Esophagus squamous epithelium (tissue), 4 donors: ENCODE measurements at regions not wholly inside any gene's neighbourhood (a gene's known extent, or its start where the extent isn't known, plus 50 kb on each side); places are given as distances from the start of the nearest gene placed in this dataset.

Source experiments
- CTCF ChIP-seq, 6 experiments: fragments of 450-650 bp in 4 of 6; fragments of 200-600 bp in 2 of 6; sonication (generic) in 2 of 6; IDR thresholded peaks; one replicate each; pipeline ENCODE4 v1.5.1; 2016 to 2019; ENCODE audit warnings: antibody characterized with exemption in 6 of 6, mild to moderate bottlenecking in 4 of 6, moderate library complexity in 4 of 6
- POLR2A ChIP-seq, 4 donors: fragments of 450-650 bp; IDR thresholded peaks; one replicate each; pipeline ENCODE4 v1.6.1; 2017; ENCODE audit warnings: antibody characterized with exemption in 4 of 4, mild to moderate bottlenecking in 4 of 4, moderate library complexity in 3 of 4

DNA sequence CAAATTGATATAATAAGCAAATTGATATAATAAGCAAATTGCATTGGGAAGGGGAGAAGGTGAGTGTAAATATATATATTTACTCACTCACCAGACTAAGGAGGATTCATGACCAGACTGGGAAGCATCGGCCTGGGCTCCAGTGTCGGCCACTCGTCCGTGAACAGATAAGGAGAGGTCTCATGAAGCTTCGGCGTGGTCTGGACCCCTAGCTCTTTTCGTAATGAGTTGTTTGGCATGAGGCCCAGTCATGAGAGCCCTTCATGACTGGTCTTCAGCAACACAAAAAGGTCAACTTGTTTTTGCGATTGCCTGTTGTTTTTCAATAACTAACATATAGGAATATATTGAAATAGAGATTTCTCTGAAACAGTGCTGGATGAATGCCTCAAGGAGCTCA lies 222.9 kb upstream of the KCNK2 start:
- no peak for TF ChIP-seq CTCF (IDR thresholded peaks at IDR 0.05)
- no peak for TF ChIP-seq POLR2A (IDR thresholded peaks at IDR 0.05)
